ENCODE measurements at regions not wholly inside any gene's neighbourhood (a gene's known extent, or its start where the extent isn't known, plus 50 kb on each side); places are given as distances from the start of the nearest gene placed in this dataset.

DNA sequence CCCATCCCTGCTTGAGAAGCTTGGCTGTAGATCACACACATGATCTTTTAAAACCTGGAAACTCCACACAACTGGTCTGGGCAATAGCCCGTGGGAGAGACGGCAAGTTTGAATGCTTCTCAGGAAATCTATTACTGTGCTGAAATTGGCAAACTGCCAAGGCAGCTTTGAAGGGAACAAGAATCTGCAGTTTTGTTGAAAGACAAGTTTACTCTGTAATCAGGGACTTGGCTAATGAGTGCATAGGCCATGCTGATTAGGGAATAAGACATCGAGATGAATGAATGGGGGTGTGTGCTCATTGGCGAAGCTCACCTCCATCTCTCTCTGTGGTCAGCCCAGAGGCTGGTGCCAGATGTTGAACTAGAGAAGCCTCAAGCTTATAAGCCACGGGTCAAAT is 218.8 kb downstream of the HIPK3 start:
- TF ChIP-seq, protein P1, sequence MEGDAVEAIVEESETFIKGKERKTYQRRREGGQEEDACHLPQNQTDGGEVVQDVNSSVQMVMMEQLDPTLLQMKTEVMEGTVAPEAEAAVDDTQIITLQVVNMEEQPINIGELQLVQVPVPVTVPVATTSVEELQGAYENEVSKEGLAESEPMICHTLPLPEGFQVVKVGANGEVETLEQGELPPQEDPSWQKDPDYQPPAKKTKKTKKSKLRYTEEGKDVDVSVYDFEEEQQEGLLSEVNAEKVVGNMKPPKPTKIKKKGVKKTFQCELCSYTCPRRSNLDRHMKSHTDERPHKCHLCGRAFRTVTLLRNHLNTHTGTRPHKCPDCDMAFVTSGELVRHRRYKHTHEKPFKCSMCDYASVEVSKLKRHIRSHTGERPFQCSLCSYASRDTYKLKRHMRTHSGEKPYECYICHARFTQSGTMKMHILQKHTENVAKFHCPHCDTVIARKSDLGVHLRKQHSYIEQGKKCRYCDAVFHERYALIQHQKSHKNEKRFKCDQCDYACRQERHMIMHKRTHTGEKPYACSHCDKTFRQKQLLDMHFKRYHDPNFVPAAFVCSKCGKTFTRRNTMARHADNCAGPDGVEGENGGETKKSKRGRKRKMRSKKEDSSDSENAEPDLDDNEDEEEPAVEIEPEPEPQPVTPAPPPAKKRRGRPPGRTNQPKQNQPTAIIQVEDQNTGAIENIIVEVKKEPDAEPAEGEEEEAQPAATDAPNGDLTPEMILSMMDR (IDR thresholded peaks at IDR 0.05) = no peak
- no peak for TF ChIP-seq POLR2A (IDR thresholded peaks at IDR 0.05)

Measured in uterus (tissue), 2 donors.